Activated T-cell treated with anti-CD3 and anti-CD28 coated beads, Interleukin-2, amount 50 U/mL, for 48 hours (primary cell): ENCODE measurements at regions not wholly inside any gene's neighbourhood (a gene's known extent, or its start where the extent isn't known, plus 50 kb on each side); places are given as distances from the start of the nearest gene placed in this dataset.

Source experiments
- DNase-seq, 2 experiments: peaks; one replicate each; pipeline ENCODE4 v3.0.0-alpha.2; 2020

- no peak for DNase-seq
These were observed 116.1 kb upstream of the TUT7 start for GRCh38 chr9:86470326-86470725.

GRCh38 chr9:86469476-86470250 lies 115.5 kb upstream of the TUT7 start:
- DNase-seq = no peak

GRCh38 chr9:86464242-86464641 lies 110.0 kb upstream of the TUT7 start:
- DNase-seq = no peak

GRCh38 chr9:86460216-86461002 lies 106.2 kb upstream of the TUT7 start:
- DNase-seq = no peak

- DNase-seq = no peak
These were observed 105.5 kb upstream of the TUT7 start for GRCh38 chr9:86459599-86460155.

- DNase-seq = no peak
These were observed 105.0 kb upstream of the TUT7 start for GRCh38 chr9:86459191-86459590.

GRCh38 chr9:86458191-86458855 lies 104.1 kb upstream of the TUT7 start:
- no peak for DNase-seq

- DNase-seq = no peak
These were observed 102.2 kb upstream of the TUT7 start for GRCh38 chr9:86456416-86456815.

GRCh38 chr9:86454701-86455615 lies 100.7 kb upstream of the TUT7 start:
- DNase-seq = no peak

GRCh38 chr9:86452201-86452828 lies 98.1 kb upstream of the TUT7 start:
- no peak for DNase-seq

GRCh38 chr9:86449246-86449645 lies 95.0 kb upstream of the TUT7 start:
- DNase-seq = no peak

GRCh38 chr9:86445671-86446070 lies 91.5 kb upstream of the TUT7 start:
- DNase-seq = no peak

- no peak for DNase-seq
These were observed 89.8 kb upstream of the TUT7 start for GRCh38 chr9:86443992-86444391.

GRCh38 chr9:86434039-86434726 lies 80.0 kb upstream of the TUT7 start:
- DNase-seq = no peak

GRCh38 chr9:86424251-86424891 lies 70.2 kb upstream of the TUT7 start:
- DNase-seq = no peak

GRCh38 chr9:86413971-86414880 lies 60.0 kb upstream of the TUT7 start:
- DNase-seq = no peak

- no peak for DNase-seq
These were observed 56.1 kb upstream of the TUT7 start for GRCh38 chr9:86410281-86410680.

- no peak for DNase-seq
These were observed 53.9 kb upstream of the TUT7 start for GRCh38 chr9:86408121-86408520.

- peak; percentile 43 to 51 for DNase-seq
These were observed 52.8 kb upstream of the TUT7 start for GRCh38 chr9:86407022-86407421.

- no peak for DNase-seq
These were observed 52.2 kb upstream of the TUT7 start for GRCh38 chr9:86406366-86406765.
